Activated naive CD4-positive, alpha-beta T cell treated with anti-CD3 and anti-CD28 coated beads, Interleukin-2, amount 10 ng/mL, durations not matched to agents 7 days and 5 days (primary cell): ENCODE measurements at regions not wholly inside any gene's neighbourhood (a gene's known extent, or its start where the extent isn't known, plus 50 kb on each side); places are given as distances from the start of the nearest gene placed in this dataset.

ENCODE experiments used
- CTCF ChIA-PET: fragments of 350-600 bp; sonication (Branson Sonifier 250); formaldehyde crosslinking; loops from one replicate; lab custom pipeline; 2021; ENCODE audit warnings: antibody characterized with exemption; lab: Charles Lee
- DNase-seq: peaks from one replicate; pipeline ENCODE4 v3.0.0-alpha.2; 2020
- H3K27ac Mint-ChIP-seq: one replicate; pipeline ENCODE4 v1.8.0; 2021; ENCODE audit warnings: mild to moderate bottlenecking, moderate library complexity, mixed read lengths
- H3K27me3 Mint-ChIP-seq: one replicate; pipeline ENCODE4 v1.8.0; 2021; ENCODE audit warnings: mild to moderate bottlenecking, mixed read lengths
- H3K36me3 Mint-ChIP-seq: one replicate; pipeline ENCODE4 v1.8.0; 2021; ENCODE audit warnings: mixed read lengths
- H3K4me1 Mint-ChIP-seq: one replicate; pipeline ENCODE4 v1.8.0; 2021; ENCODE audit warnings: mixed read lengths
- H3K4me3 Mint-ChIP-seq: one replicate; pipeline ENCODE4 v1.8.0; 2021; ENCODE audit warnings: mild to moderate bottlenecking, moderate library complexity, mixed read lengths
- H3K9me3 Mint-ChIP-seq: one replicate; pipeline ENCODE4 v1.8.0; 2021; ENCODE audit warnings: mixed read lengths

DNA sequence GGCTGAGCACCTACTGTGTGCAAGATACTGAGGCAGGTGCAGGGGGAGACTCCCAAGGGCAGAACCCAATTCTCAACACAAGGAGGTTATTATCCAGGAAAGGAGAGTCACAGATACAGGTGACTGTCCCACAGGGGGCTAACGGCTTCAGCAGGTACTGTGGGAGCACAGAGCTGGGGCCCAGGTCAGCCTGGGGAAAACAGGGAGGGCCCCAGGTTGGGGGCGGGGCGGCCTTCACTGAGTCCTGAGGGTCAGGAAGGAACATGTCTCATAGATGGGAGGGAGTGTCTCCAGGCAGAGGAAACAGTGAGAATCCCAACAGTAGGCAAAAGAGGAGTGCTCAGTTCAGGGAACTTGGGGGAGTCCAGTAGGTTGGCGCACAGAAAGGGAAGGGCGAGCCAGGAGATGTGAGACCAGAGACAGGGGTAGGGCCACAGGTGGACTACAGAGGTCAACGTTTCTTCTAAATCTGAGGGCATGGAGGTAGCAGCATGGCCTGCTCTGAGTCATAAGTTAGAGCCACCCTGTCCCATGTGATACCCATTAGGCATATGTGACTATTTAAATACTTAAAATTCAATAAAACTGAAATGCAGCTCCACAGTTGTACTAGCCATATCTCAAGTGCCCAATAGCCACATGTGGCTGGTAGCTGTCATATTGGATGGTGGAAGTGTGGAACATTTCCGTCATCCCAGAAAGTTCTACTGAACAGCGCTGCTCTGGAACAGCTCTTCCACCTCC, 157.2 kb downstream of the TTC32 start:
- H3K27me3 Mint-ChIP-seq: no peaks in the 10 kb centered on the region
- H3K27ac Mint-ChIP-seq: no peak overlapping the region
- CTCF ChIA-PET: no interaction called here
- no peak for DNase-seq
- H3K9me3 Mint-ChIP-seq: no peaks in the 10 kb centered on the region
- H3K4me3 Mint-ChIP-seq: no peak overlapping the region
- H3K4me1 Mint-ChIP-seq: no peaks in the 10 kb centered on the region
- H3K36me3 Mint-ChIP-seq: no peaks in the 10 kb centered on the region

- Mint-ChIP-seq H3K27me3 (peaks cover 3% of the 10 kb centered on the region), H3K4me3 (no peak overlapping the region), H3K9me3 (no peaks in the 10 kb centered on the region), H3K27ac (no peak overlapping the region), H3K36me3 (no peaks in the 10 kb centered on the region), H3K4me1 (no peaks in the 10 kb centered on the region)
- CTCF ChIA-PET: no interaction called here
- no peak for DNase-seq
Measured at GRCh38 chr2:19743641-19744040, 158.1 kb downstream of the TTC32 start.

GRCh38 chr2:19742872-19743271, 158.9 kb downstream of the TTC32 start:
- Mint-ChIP-seq H3K27me3 (peaks cover 3% of the 10 kb centered on the region), H3K9me3 (no peaks in the 10 kb centered on the region), H3K4me1 (no peaks in the 10 kb centered on the region), H3K27ac (no peak overlapping the region), H3K4me3 (no peak overlapping the region), H3K36me3 (no peaks in the 10 kb centered on the region)
- DNase-seq: no peak
- CTCF ChIA-PET: no interaction called here

- H3K4me1 Mint-ChIP-seq: no peaks in the 10 kb centered on the region
- CTCF ChIA-PET: no interaction called here
- no peaks in the 10 kb centered on the region for H3K36me3 Mint-ChIP-seq
- no peak overlapping the region for H3K27ac Mint-ChIP-seq
- DNase-seq: no peak
- peaks cover 3% of the 10 kb centered on the region for H3K27me3 Mint-ChIP-seq
- H3K4me3 Mint-ChIP-seq: no peak overlapping the region
- no peaks in the 10 kb centered on the region for H3K9me3 Mint-ChIP-seq
Measured at GRCh38 chr2:19739256-19739655, 162.5 kb downstream of the TTC32 start.

DNA sequence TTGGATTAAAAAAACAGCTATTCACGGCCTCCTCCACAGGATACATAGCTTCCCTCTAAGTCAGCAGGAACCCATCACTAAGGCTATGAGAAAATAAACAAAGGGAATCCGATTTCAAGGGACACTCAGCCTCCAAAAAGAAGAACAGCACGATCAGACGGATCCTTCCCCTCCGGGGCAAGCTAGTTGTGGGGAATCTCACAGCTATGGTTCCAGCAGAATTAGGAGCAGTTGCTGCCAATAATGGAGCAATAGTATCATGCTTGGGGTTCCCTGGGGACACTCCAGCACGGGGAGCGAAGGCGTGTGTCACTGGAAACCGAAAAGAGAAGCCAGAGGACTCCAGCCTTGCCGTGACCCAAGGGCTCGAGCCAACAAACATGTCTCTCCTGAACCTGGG, 163.1 kb downstream of the TTC32 start:
- no peaks in the 10 kb centered on the region for H3K9me3 Mint-ChIP-seq
- no peak overlapping the region for H3K4me3 Mint-ChIP-seq
- peaks cover 3% of the 10 kb centered on the region for H3K27me3 Mint-ChIP-seq
- no peak for DNase-seq
- CTCF ChIA-PET: no interaction called here
- H3K36me3 Mint-ChIP-seq: no peaks in the 10 kb centered on the region
- no peak overlapping the region for H3K27ac Mint-ChIP-seq
- no peaks in the 10 kb centered on the region for H3K4me1 Mint-ChIP-seq

- H3K27ac Mint-ChIP-seq: no peak overlapping the region
- H3K9me3 Mint-ChIP-seq: no peaks in the 10 kb centered on the region
- no peaks in the 10 kb centered on the region for H3K36me3 Mint-ChIP-seq
- no peak overlapping the region for H3K4me3 Mint-ChIP-seq
- CTCF ChIA-PET: no interaction called here
- H3K4me1 Mint-ChIP-seq: no peaks in the 10 kb centered on the region
- H3K27me3 Mint-ChIP-seq: peaks cover 7% of the 10 kb centered on the region
- no peak for DNase-seq
Measured at GRCh38 chr2:19736191-19736831, 165.5 kb downstream of the TTC32 start.

DNA sequence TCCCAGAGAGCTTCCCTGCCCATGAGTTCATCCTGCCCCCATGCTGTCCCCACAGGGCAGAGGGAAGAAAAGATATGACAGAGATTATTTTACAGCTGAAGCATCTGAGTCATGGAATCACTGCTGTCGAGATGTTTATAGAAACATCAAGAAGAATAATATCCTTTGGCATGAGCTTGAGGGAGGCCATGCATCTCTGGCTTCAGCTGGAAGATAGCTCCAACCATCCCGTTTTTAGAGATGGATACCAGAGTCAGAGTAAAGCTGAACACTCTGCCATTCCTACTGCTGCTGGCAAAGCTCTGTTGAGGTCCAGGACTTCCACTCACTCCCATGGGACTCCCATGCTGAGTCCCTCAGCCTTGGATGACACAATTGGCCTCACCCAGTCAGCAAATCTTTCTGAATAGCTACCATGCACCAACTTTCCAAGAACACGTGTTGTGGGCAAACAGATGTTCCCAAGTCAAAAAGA, 167.8 kb downstream of the TTC32 start:
- no peaks in the 10 kb centered on the region for H3K9me3 Mint-ChIP-seq
- H3K4me1 Mint-ChIP-seq: no peaks in the 10 kb centered on the region
- H3K4me3 Mint-ChIP-seq: no peak overlapping the region
- CTCF ChIA-PET: interaction anchor here (1.3 kb wide), 1 partner anchor 14 kb away, joined by 3 read pairs; no protein-coding TSS in a partner anchor
- no peak overlapping the region for H3K27ac Mint-ChIP-seq
- peaks cover 7% of the 10 kb centered on the region for H3K27me3 Mint-ChIP-seq
- no peak for DNase-seq
- no peaks in the 10 kb centered on the region for H3K36me3 Mint-ChIP-seq

DNA sequence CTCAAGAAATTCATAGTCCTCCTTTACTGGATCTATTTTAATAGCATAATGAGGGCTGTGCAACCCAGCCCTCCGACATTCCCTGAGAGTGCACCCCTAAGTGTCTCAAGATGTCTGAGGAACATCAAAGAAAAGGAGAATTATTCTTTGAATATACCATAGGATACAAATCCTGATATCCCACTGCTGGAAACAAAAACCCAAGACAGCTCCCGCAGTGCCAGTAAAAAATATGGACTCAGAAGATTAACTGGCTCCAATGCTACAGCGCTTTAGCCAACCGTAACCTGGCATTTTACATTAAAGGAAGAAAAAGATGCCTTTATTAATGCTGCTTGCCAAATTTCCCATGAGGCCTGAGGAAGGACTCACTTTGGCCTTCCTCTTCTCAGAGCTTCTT, 168.4 kb downstream of the TTC32 start:
- H3K9me3 Mint-ChIP-seq: no peaks in the 10 kb centered on the region
- no peak overlapping the region for H3K4me3 Mint-ChIP-seq
- no peak for DNase-seq
- CTCF ChIA-PET: interaction anchor here (1.3 kb wide), 1 partner anchor 13 kb away, joined by 3 read pairs; no protein-coding TSS in a partner anchor
- H3K27me3 Mint-ChIP-seq: peaks cover 4% of the 10 kb centered on the region
- H3K27ac Mint-ChIP-seq: no peak overlapping the region
- H3K4me1 Mint-ChIP-seq: no peaks in the 10 kb centered on the region
- H3K36me3 Mint-ChIP-seq: no peaks in the 10 kb centered on the region

GRCh38 chr2:19732255-19732654, 169.5 kb downstream of the TTC32 start:
- H3K4me1 Mint-ChIP-seq: no peaks in the 10 kb centered on the region
- CTCF ChIA-PET: no interaction called here
- peaks cover 4% of the 10 kb centered on the region for H3K27me3 Mint-ChIP-seq
- no peak for DNase-seq
- no peaks in the 10 kb centered on the region for H3K9me3 Mint-ChIP-seq
- no peak overlapping the region for H3K27ac Mint-ChIP-seq
- no peak overlapping the region for H3K4me3 Mint-ChIP-seq
- H3K36me3 Mint-ChIP-seq: no peaks in the 10 kb centered on the region

- H3K36me3 Mint-ChIP-seq: no peaks in the 10 kb centered on the region
- CTCF ChIA-PET: no interaction called here
- no peak overlapping the region for H3K27ac Mint-ChIP-seq
- peaks cover 4% of the 10 kb centered on the region for H3K27me3 Mint-ChIP-seq
- DNase-seq: no peak
- H3K4me3 Mint-ChIP-seq: no peak overlapping the region
- no peaks in the 10 kb centered on the region for H3K4me1 Mint-ChIP-seq
- H3K9me3 Mint-ChIP-seq: no peaks in the 10 kb centered on the region
Measured at GRCh38 chr2:19731515-19731914, 170.3 kb downstream of the TTC32 start.

GRCh38 chr2:19731037-19731436, 170.7 kb downstream of the TTC32 start:
- CTCF ChIA-PET: no interaction called here

GRCh38 chr2:19728125-19728524, 173.7 kb downstream of the TTC32 start:
- H3K27ac Mint-ChIP-seq: no peak overlapping the region
- CTCF ChIA-PET: no interaction called here

More at GRCh38 chr2:19731037-19731436, 170.7 kb downstream of the TTC32 start:
- H3K4me1 Mint-ChIP-seq: no peaks in the 10 kb centered on the region
- H3K27me3 Mint-ChIP-seq: peaks cover 4% of the 10 kb centered on the region
- no peak overlapping the region for H3K4me3 Mint-ChIP-seq
- DNase-seq: no peak
- H3K27ac Mint-ChIP-seq: no peak overlapping the region
- no peaks in the 10 kb centered on the region for H3K36me3 Mint-ChIP-seq
- H3K9me3 Mint-ChIP-seq: no peaks in the 10 kb centered on the region

DNA sequence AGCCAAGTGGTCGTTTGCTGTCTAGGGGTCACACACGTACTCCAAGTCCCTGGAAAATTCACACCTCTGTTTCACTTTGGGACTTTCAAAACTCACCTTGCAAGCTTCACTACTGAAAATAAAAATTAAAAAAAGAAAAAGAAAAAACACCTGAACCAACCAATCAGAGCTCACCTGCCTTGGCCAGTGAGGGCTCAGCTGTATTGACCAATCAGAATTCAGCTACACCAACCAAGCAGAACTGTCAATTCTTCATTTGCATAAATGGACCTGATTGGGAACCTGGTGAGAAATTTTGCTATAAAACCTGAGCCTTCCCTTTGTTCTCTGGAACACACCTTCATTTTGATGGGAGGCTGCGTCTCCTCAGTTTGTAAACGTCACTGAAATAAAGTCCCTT, 176.4 kb downstream of the TTC32 start:
- H3K27ac Mint-ChIP-seq: no peak overlapping the region

More at GRCh38 chr2:19728125-19728524, 173.7 kb downstream of the TTC32 start:
- no peaks in the 10 kb centered on the region for H3K4me1 Mint-ChIP-seq
- peaks cover 4% of the 10 kb centered on the region for H3K27me3 Mint-ChIP-seq
- H3K9me3 Mint-ChIP-seq: no peaks in the 10 kb centered on the region
- no peak for DNase-seq
- H3K36me3 Mint-ChIP-seq: no peaks in the 10 kb centered on the region
- no peak overlapping the region for H3K4me3 Mint-ChIP-seq

GRCh38 chr2:19723021-19723420, 178.8 kb downstream of the TTC32 start:
- no peak for DNase-seq
- Mint-ChIP-seq H3K4me1 (no peaks in the 10 kb centered on the region), H3K4me3 (no peak overlapping the region), H3K27ac (no peak overlapping the region), H3K36me3 (no peaks in the 10 kb centered on the region), H3K27me3 (no peaks in the 10 kb centered on the region), H3K9me3 (no peaks in the 10 kb centered on the region)
- CTCF ChIA-PET: no interaction called here

More for the DNA sequence above, 176.4 kb downstream of the TTC32 start:
- Mint-ChIP-seq H3K36me3 (no peaks in the 10 kb centered on the region), H3K9me3 (no peaks in the 10 kb centered on the region), H3K27me3 (no peaks in the 10 kb centered on the region), H3K4me1 (no peaks in the 10 kb centered on the region), H3K4me3 (no peak overlapping the region)
- no peak for DNase-seq
- CTCF ChIA-PET: no interaction called here

DNA sequence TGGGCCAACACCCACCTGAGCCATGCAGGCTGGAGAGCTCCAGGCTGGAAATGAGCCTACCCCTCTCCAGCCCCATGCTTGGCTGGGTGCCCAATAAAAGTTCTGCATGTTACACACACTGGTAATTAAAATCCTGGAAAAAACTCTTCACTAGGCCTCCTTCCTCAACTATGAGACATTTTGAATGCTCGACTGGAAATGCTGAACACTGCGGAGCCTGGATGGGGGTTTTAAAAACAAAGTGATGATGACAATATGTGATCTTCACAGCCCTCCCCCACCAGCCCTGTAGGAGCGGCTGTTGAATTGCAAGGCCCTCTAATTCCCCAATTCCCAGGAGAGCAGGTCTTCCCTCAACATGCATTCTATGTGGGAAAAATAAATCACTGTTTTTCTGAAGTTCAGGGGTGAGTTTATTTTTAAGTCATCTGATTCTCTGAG, 179.2 kb downstream of the TTC32 start:
- no peak overlapping the region for H3K27ac Mint-ChIP-seq
- CTCF ChIA-PET: no interaction called here
- no peak for DNase-seq

More for the DNA sequence above, 179.2 kb downstream of the TTC32 start:
- no peaks in the 10 kb centered on the region for H3K9me3 Mint-ChIP-seq
- no peaks in the 10 kb centered on the region for H3K4me1 Mint-ChIP-seq
- peaks cover 3% of the 10 kb centered on the region for H3K27me3 Mint-ChIP-seq
- H3K4me3 Mint-ChIP-seq: no peak overlapping the region
- H3K36me3 Mint-ChIP-seq: no peaks in the 10 kb centered on the region
